ENCODE measurements at regions not wholly inside any gene's neighbourhood (a gene's known extent, or its start where the extent isn't known, plus 50 kb on each side); places are given as distances from the start of the nearest gene placed in this dataset.

GRCh38 chr6:50549026-50549425 is 164.3 kb upstream of the TFAP2D start:
- CTCF ChIA-PET = no interaction called here
- Histone ChIP-seq H3K27ac (ENCODE audit: low read length) (no peak overlapping the region), H3K9me3 (ENCODE audit: control insufficient read depth, insufficient read depth, low read depth, low read length) (no peaks in the 10 kb centered on the region), H3K4me3 (ENCODE audit: low read depth in 2 of 2, low read length in 2 of 2) (no peak overlapping the region), H3K4me1 (ENCODE audit: control insufficient read depth, insufficient read depth, low read length) (no peaks in the 10 kb centered on the region), H3K36me3 (ENCODE audit: control insufficient read depth, insufficient read depth, low read length) (no peaks in the 10 kb centered on the region), H3K27me3 (ENCODE audit: control insufficient read depth, insufficient read depth, low read length) (no peaks in the 10 kb centered on the region)
- BruUV-seq (replicated peaks) = no TSS peak
- intact Hi-C loops (cut with micrococcal nuclease; ENCODE audit: unreplicated experiment) = no loop called here
- POLR2A ChIA-PET = no interaction called here
- TF ChIP-seq TCF7L2 (IDR thresholded peaks at IDR 0.05; ENCODE audit: low read depth, low read length) (no peak), SIN3A (IDR thresholded peaks at IDR 0.05; ENCODE audit: borderline replicate concordance, insufficient read depth, low read depth, low read length) (no peak), POLR2AphosphoS5 (IDR thresholded peaks at IDR 0.05; ENCODE audit: low read depth, low read length) (no peak), REST (IDR thresholded peaks at IDR 0.05; ENCODE audit: insufficient read depth in 1 of 2, low read depth in 2 of 2, low read length in 1 of 2) (no peak), CTCF (IDR thresholded peaks at IDR 0.05) (no peak)
- no peak for ATAC-seq
- no peak for DNase-seq (ENCODE audit: low read depth, low spot score)
- in situ Hi-C loops (cut with HindIII; ENCODE audit: low pct_unique_long_range_greater_than_20kb, low sequenced_read_pairs) = no loop called here

- ATAC-seq = no peak
- H3K27ac ChIP-seq (ENCODE audit: low read length) = no peak overlapping the region
- no peaks in the 10 kb centered on the region for H3K9me3 ChIP-seq (ENCODE audit: control insufficient read depth, insufficient read depth, low read depth, low read length)
- CTCF ChIA-PET = no interaction called here
- no peak for DNase-seq (ENCODE audit: low read depth, low spot score)
- TF ChIP-seq TCF7L2 (IDR thresholded peaks at IDR 0.05; ENCODE audit: low read depth, low read length) = no peak
- H3K27me3 ChIP-seq (ENCODE audit: control insufficient read depth, insufficient read depth, low read length) = no peaks in the 10 kb centered on the region
- POLR2A ChIA-PET = no interaction called here
- in situ Hi-C loops (cut with HindIII; ENCODE audit: low pct_unique_long_range_greater_than_20kb, low sequenced_read_pairs) (no loop called here), intact Hi-C loops (cut with micrococcal nuclease; ENCODE audit: unreplicated experiment) (no loop called here)
- H3K36me3 ChIP-seq (ENCODE audit: control insufficient read depth, insufficient read depth, low read length) = no peaks in the 10 kb centered on the region
- no TSS peak for BruUV-seq (replicated peaks)
- H3K4me3 ChIP-seq (ENCODE audit: low read depth in 2 of 2, low read length in 2 of 2) = no peak overlapping the region
- H3K4me1 ChIP-seq (ENCODE audit: control insufficient read depth, insufficient read depth, low read length) = no peaks in the 10 kb centered on the region
Observed at GRCh38 chr6:50549475-50549874, 163.9 kb upstream of the TFAP2D start.

- intact Hi-C loops (cut with micrococcal nuclease; ENCODE audit: unreplicated experiment) (no loop called here), in situ Hi-C loops (cut with HindIII; ENCODE audit: low pct_unique_long_range_greater_than_20kb, low sequenced_read_pairs) (no loop called here)
- no peak overlapping the region for H3K27ac ChIP-seq (ENCODE audit: low read length)
- ATAC-seq (no peak), DNase-seq (ENCODE audit: low read depth, low spot score) (no peak)
- no peaks in the 10 kb centered on the region for H3K36me3 ChIP-seq (ENCODE audit: control insufficient read depth, insufficient read depth, low read length)
- no peak overlapping the region for H3K4me3 ChIP-seq (ENCODE audit: low read depth in 2 of 2, low read length in 2 of 2)
- H3K9me3 ChIP-seq (ENCODE audit: control insufficient read depth, insufficient read depth, low read depth, low read length) = no peaks in the 10 kb centered on the region
- no peaks in the 10 kb centered on the region for H3K4me1 ChIP-seq (ENCODE audit: control insufficient read depth, insufficient read depth, low read length)
- no peaks in the 10 kb centered on the region for H3K27me3 ChIP-seq (ENCODE audit: control insufficient read depth, insufficient read depth, low read length)
- no TSS peak for BruUV-seq (replicated peaks)
- no peak for TF ChIP-seq REST (IDR thresholded peaks at IDR 0.05; ENCODE audit: insufficient read depth in 1 of 2, low read depth in 2 of 2, low read length in 1 of 2)
- TF ChIP-seq CTCF (IDR thresholded peaks at IDR 0.05) = no peak
- no peak for TF ChIP-seq SIN3A (IDR thresholded peaks at IDR 0.05; ENCODE audit: borderline replicate concordance, insufficient read depth, low read depth, low read length)
- no peak for TF ChIP-seq POLR2AphosphoS5 (IDR thresholded peaks at IDR 0.05; ENCODE audit: low read depth, low read length)
- TF ChIP-seq TCF7L2 (IDR thresholded peaks at IDR 0.05; ENCODE audit: low read depth, low read length) = no peak
- CTCF ChIA-PET = no interaction called here
- POLR2A ChIA-PET = no interaction called here
Observed at GRCh38 chr6:50555982-50556381, 157.3 kb upstream of the TFAP2D start.
